ENCODE measurements at regions not wholly inside any gene's neighbourhood (a gene's known extent, or its start where the extent isn't known, plus 50 kb on each side); places are given as distances from the start of the nearest gene placed in this dataset.
"Not testable (repeated sequence)": the region's sequence is repeated elsewhere in the genome, so short reads cannot be mapped to it uniquely, and the experiment has no call there.

DNA sequence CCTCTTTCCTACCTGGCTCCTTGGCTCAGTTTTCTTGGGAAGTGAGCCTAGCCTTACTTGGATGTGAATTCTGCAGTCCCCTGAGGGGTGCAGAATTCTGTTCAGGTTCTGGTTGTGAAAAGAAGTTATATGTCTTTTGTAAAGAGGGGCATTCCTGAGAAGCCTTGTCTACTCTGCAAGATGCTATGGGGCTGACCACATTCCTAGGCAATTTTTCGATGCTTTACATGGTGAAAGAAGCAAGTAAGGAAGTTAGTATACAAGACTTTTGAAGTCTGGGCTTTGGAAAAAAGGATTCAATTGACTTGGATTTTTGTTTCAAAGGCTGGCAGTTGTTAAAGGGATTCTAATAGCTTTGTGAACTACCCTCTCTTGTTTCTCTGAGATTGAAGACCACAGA lies 167.9 kb upstream of the STMND1 start:
- Mint-ChIP-seq H3K4me1 (no peaks in the 10 kb centered on the region), H3K27me3 (peaks cover 3 to 11% of the 10 kb centered on the region in 2 donors), H3K9me3 (no peaks in the 10 kb centered on the region), H3K4me3 (no peak overlapping the region), H3K36me3 (no peaks in the 10 kb centered on the region), H3K27ac (no peak overlapping the region)
- no peak for ATAC-seq (replicated peaks)
- DNase-seq: no peak

- Mint-ChIP-seq H3K27ac (no peak overlapping the region), H3K36me3 (no peaks in the 10 kb centered on the region), H3K4me1 (no peaks in the 10 kb centered on the region), H3K27me3 (peaks cover 3 to 9% of the 10 kb centered on the region in 2 donors), H3K9me3 (no peaks in the 10 kb centered on the region), H3K4me3 (no peak overlapping the region)
- ATAC-seq (replicated peaks) (no peak), DNase-seq (no peak)
Observed at GRCh38 chr6:16933532-16933931, 168.3 kb upstream of the STMND1 start.

DNA sequence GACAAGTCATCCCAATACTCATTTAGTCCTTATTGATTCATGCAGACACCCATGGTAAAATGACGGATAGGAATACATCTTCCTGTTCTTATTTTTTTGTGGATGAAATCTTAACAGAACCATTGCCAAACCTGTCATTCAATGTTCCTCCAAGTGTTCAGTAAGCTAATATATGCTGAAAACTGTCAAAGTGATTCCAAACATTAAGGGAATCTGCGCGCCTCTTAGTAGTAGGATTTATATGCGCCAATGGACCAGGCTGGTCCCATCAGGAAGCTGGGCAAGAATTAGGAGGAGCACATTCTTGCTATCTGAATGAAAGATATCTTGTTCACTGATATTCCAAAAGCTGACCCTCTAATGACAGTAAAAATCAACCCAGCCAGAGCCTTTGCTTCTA lies 168.9 kb upstream of the STMND1 start:
- DNase-seq (no peak), ATAC-seq (replicated peaks) (no peak)
- H3K9me3 Mint-ChIP-seq: no peaks in the 10 kb centered on the region
- H3K27me3 Mint-ChIP-seq: peaks cover 3 to 9% of the 10 kb centered on the region in 2 donors
- H3K27ac Mint-ChIP-seq: no peak overlapping the region
- no peaks in the 10 kb centered on the region for H3K36me3 Mint-ChIP-seq
- no peak overlapping the region for H3K4me3 Mint-ChIP-seq
- no peaks in the 10 kb centered on the region for H3K4me1 Mint-ChIP-seq

GRCh38 chr6:16931079-16931478 lies 169.8 kb upstream of the ATXN1 start:
- not testable (repeated sequence) for ATAC-seq (replicated peaks); H3K27me3 Mint-ChIP-seq; H3K9me3 Mint-ChIP-seq; H3K4me3 Mint-ChIP-seq; H3K36me3 Mint-ChIP-seq; DNase-seq; H3K27ac Mint-ChIP-seq; H3K4me1 Mint-ChIP-seq

GRCh38 chr6:16930432-16930831 lies 169.2 kb upstream of the ATXN1 start:
- Mint-ChIP-seq H3K9me3 (no peaks in the 10 kb centered on the region), H3K36me3 (no peaks in the 10 kb centered on the region), H3K4me3 (no peak overlapping the region), H3K27me3 (peaks cover 3 to 9% of the 10 kb centered on the region in 2 donors), H3K27ac (no peak overlapping the region), H3K4me1 (no peaks in the 10 kb centered on the region)
- DNase-seq (no peak), ATAC-seq (replicated peaks) (no peak)

DNA sequence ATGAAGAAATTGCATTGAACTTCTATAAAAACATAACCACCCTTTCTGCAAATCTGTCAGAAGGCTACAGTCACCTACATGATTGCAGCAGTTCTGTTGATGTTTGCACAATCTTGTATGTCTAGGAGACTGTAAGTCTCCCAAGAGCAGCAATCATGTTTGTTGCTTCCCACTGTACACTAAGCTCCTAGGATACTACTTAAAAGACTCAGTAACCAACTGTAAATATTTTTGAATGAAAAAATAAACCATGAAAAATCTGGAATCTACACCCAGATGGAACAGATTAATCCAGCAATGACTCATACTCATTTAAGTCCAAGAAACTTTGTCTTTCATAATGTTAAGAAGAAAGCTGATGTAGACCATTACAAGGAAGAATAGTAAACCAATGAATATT lies 168.5 kb upstream of the ATXN1 start:
- no peak for ATAC-seq (replicated peaks)
- Mint-ChIP-seq H3K27ac (no peak overlapping the region), H3K36me3 (no peaks in the 10 kb centered on the region)

GRCh38 chr6:16928387-16928786 lies 167.1 kb upstream of the ATXN1 start:
- Mint-ChIP-seq H3K9me3 (peaks cover 0 to 4% of the 10 kb centered on the region in 2 donors), H3K4me1 (no peaks in the 10 kb centered on the region), H3K4me3 (no peak overlapping the region), H3K27me3 (peaks cover 2 to 3% of the 10 kb centered on the region in 2 donors), H3K36me3 (no peaks in the 10 kb centered on the region), H3K27ac (no peak overlapping the region)
- ATAC-seq (replicated peaks): no peak
- DNase-seq: no peak

More for the DNA sequence above, 168.5 kb upstream of the ATXN1 start:
- peaks cover 3 to 9% of the 10 kb centered on the region in 2 donors for H3K27me3 Mint-ChIP-seq
- H3K9me3 Mint-ChIP-seq: no peaks in the 10 kb centered on the region
- no peak for DNase-seq
- H3K4me1 Mint-ChIP-seq: no peaks in the 10 kb centered on the region
- H3K4me3 Mint-ChIP-seq: no peak overlapping the region

- Mint-ChIP-seq H3K27ac (no peak overlapping the region), H3K4me1 (no peaks in the 10 kb centered on the region), H3K36me3 (no peaks in the 10 kb centered on the region), H3K27me3 (peaks cover 4 to 6% of the 10 kb centered on the region in 2 donors), H3K4me3 (no peak overlapping the region), H3K9me3 (peaks cover 0 to 4% of the 10 kb centered on the region in 2 donors)
- no peak for DNase-seq
- ATAC-seq (replicated peaks): no peak
Observed at GRCh38 chr6:16927205-16927604, 165.9 kb upstream of the ATXN1 start.

DNA sequence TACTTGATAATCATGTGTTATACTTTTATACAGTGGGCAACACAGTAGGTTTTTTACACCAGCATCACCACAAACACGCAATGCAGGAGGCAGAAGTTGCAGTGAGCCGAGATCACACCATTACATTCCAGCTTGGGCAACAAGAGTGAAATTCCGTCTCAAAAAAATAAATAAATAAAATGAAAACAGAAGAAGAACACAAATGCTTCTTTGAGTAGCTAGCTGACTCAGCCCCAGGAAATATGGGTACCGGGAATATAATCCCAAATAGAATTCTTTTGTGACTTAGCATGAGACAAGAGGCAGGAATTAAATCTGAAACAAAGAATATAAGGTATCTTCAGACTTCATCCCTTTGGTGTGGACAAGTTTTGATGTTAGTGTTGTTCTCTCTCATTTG lies 164.2 kb upstream of the ATXN1 start:
- Mint-ChIP-seq H3K36me3 (no peaks in the 10 kb centered on the region), H3K27ac (no peak overlapping the region), H3K27me3 (peaks cover 4 to 6% of the 10 kb centered on the region in 2 donors), H3K9me3 (peaks cover 0 to 4% of the 10 kb centered on the region in 2 donors), H3K4me3 (no peak overlapping the region), H3K4me1 (no peaks in the 10 kb centered on the region)
- no peak for DNase-seq
- ATAC-seq (replicated peaks): no peak

DNA sequence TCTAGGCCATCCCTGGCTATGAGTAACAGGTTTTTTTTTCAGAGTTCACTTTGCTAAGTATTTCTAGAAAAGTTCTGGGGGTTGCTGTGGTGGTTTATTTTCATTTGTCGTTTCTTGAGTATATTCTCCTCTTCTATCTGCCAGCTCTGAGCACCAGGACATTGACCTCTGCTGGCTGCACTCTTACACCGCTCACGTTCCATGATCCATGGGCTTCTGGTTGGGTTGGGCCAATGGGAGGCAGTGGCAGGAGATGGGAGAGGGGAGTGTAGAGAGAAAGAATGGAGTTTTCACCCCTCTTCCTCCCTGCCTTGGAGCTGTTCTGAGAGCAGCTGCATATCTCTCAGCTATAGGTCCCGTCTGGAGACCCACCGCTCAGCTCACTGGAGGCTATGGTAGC lies 161.0 kb upstream of the ATXN1 start:
- H3K27ac Mint-ChIP-seq: no peak overlapping the region
- no peaks in the 10 kb centered on the region for H3K4me1 Mint-ChIP-seq
- H3K4me3 Mint-ChIP-seq: no peak overlapping the region
- no peak for ATAC-seq (replicated peaks)
- no peak for DNase-seq
- H3K9me3 Mint-ChIP-seq: peaks cover 0 to 4% of the 10 kb centered on the region in 2 donors
- H3K36me3 Mint-ChIP-seq: no peaks in the 10 kb centered on the region
- peaks cover 6 to 7% of the 10 kb centered on the region in 2 donors for H3K27me3 Mint-ChIP-seq

GRCh38 chr6:16921399-16922110 lies 160.3 kb upstream of the ATXN1 start:
- Mint-ChIP-seq H3K9me3 (peaks cover 0 to 4% of the 10 kb centered on the region in 2 donors), H3K27me3 (peaks cover 6 to 7% of the 10 kb centered on the region in 2 donors), H3K4me1 (no peaks in the 10 kb centered on the region), H3K27ac (no peak overlapping the region), H3K4me3 (no peak overlapping the region), H3K36me3 (no peaks in the 10 kb centered on the region)
- DNase-seq (no peak), ATAC-seq (replicated peaks) (no peak)

GRCh38 chr6:16918586-16918985 lies 157.3 kb upstream of the ATXN1 start:
- Mint-ChIP-seq H3K27ac (no peak overlapping the region), H3K9me3 (peaks cover 2 to 5% of the 10 kb centered on the region in 2 donors), H3K36me3 (no peaks in the 10 kb centered on the region), H3K4me3 (no peak overlapping the region), H3K27me3 (peaks cover 6 to 7% of the 10 kb centered on the region in 2 donors), H3K4me1 (no peaks in the 10 kb centered on the region)
- no peak for DNase-seq
- no peak for ATAC-seq (replicated peaks)

DNA sequence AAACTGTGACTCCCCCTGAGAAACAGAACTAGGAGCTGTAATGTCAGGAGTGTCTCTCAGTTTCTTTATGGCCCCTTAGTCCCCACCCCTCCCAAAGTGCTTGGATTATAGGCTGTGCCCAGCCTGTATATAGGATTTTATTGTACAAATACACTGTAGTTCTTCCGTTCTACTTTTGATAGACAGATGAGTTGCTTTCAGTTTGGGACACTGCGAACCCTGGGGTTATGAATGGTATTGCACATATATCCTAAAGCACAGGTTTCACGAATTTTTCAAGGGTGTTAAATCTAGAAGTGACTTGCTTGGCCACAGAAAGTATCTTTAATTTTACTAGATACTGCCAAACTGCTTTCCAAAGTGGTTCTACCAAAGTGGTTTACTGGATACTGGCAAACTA lies 152.9 kb upstream of the ATXN1 start:
- H3K4me1 Mint-ChIP-seq: no peaks in the 10 kb centered on the region
- H3K9me3 Mint-ChIP-seq: peaks cover 9 to 20% of the 10 kb centered on the region in 2 donors
- H3K27ac Mint-ChIP-seq: no peak overlapping the region
- DNase-seq: no peak
- no peaks in the 10 kb centered on the region for H3K36me3 Mint-ChIP-seq
- peaks cover 0 to 4% of the 10 kb centered on the region in 2 donors for H3K27me3 Mint-ChIP-seq
- no peak for ATAC-seq (replicated peaks)
- no peak overlapping the region for H3K4me3 Mint-ChIP-seq

GRCh38 chr6:16912756-16913155 lies 151.5 kb upstream of the ATXN1 start:
- peaks cover 9 to 20% of the 10 kb centered on the region in 2 donors for H3K9me3 Mint-ChIP-seq
- peaks cover 2 to 4% of the 10 kb centered on the region in 2 donors for H3K27me3 Mint-ChIP-seq
- H3K36me3 Mint-ChIP-seq: no peaks in the 10 kb centered on the region
- no peak for ATAC-seq (replicated peaks)
- H3K4me1 Mint-ChIP-seq: no peaks in the 10 kb centered on the region
- no peak for DNase-seq
- H3K27ac Mint-ChIP-seq: no peak overlapping the region
- H3K4me3 Mint-ChIP-seq: no peak overlapping the region

DNA sequence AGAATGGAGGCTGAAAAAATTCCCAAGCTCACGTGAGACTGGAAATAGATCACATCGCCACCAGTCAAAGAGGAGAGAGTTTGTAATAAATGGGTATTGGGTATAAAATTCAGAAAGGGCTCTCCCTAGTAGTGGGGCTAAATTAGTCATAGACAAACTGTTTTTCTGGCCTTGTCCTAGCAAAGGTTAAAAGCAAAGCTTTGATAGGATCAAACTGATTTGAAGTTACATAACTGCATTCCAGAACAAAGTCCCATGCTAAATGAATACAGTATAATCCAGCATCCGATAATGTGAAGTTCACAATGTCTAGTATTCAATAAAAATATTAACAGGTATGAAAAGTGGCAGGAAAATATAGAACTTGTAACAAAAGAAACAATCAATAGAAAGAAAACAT lies 149.8 kb upstream of the ATXN1 start:
- peaks cover 9 to 20% of the 10 kb centered on the region in 2 donors for H3K9me3 Mint-ChIP-seq
- no peaks in the 10 kb centered on the region for H3K4me1 Mint-ChIP-seq
- ATAC-seq (replicated peaks): no peak
- no peak overlapping the region for H3K4me3 Mint-ChIP-seq
- no peak overlapping the region for H3K27ac Mint-ChIP-seq
- DNase-seq: no peak
- peaks cover 9 to 15% of the 10 kb centered on the region in 2 donors for H3K27me3 Mint-ChIP-seq
- no peaks in the 10 kb centered on the region for H3K36me3 Mint-ChIP-seq

Measured in stimulated activated naive B cell treated with anti-CD40 and anti-IgM and Interleukin-4, amounts not matched to agents 10 μg/mL and 1 μg/mL and 100 μg/mL, for 72 hours (primary cell).